ENCODE measurements at regions not wholly inside any gene's neighbourhood (a gene's known extent, or its start where the extent isn't known, plus 50 kb on each side); places are given as distances from the start of the nearest gene placed in this dataset.

DNA sequence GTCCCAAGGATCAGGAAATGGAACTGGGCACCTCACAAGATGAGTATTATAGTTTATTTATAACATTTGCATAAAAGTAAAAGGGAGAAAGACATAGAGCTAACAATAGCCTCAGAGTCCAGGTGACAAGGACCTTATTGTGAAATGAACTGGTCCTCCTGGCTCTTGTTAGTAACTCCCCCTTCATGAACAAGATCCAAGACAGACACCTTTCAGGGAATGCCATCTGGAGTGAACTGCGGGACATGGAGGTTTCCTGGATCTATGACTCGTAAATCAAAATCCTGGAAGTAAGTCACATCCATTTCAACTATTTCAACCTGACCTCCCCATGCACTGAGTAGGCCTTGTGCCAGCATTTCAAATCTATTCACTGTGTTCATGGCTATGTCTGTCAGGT is 129.5 kb upstream of the GAS1 start:
- POLR2A ChIA-PET = no interaction called here
- no peaks in the 10 kb centered on the region for H3K4me1 Mint-ChIP-seq (ENCODE audit: low read depth)

DNA sequence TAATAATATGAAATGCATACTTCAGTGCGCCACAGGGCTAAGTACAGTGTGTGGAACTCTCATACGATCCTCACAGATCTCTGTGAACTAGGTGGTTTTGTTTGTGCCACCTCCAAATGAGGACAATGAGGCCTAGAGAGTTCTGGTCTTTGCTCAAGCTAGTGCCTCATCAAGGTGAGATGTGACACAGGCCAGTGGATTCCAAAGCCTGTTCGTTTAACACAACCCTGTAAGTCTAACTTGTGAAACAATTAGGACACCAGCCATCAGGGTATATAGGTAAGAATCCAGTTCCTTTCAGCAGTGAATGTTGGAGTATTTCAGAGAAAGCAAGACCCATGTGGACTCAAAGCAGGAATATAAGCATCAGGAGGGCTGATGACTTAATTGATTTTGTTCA is 130.7 kb upstream of the GAS1 start:
- Mint-ChIP-seq H3K36me3 (ENCODE audit: low read depth) (no peaks in the 10 kb centered on the region), H3K4me3 (no peak overlapping the region), H3K4me1 (ENCODE audit: low read depth) (no peaks in the 10 kb centered on the region), H3K27ac (no peak overlapping the region), H3K27me3 (ENCODE audit: low read depth) (no peaks in the 10 kb centered on the region), H3K9me3 (ENCODE audit: insufficient read depth) (no peaks in the 10 kb centered on the region)
- ATAC-seq (no peak), DNase-seq (no peak)
- ChIA-PET POLR2A (no interaction called here), CTCF (no interaction called here)

More for the DNA sequence above, 129.5 kb upstream of the GAS1 start:
- no peaks in the 10 kb centered on the region for H3K36me3 Mint-ChIP-seq (ENCODE audit: low read depth)
- H3K27ac Mint-ChIP-seq = no peak overlapping the region
- ATAC-seq (no peak), DNase-seq (no peak)
- no peaks in the 10 kb centered on the region for H3K9me3 Mint-ChIP-seq (ENCODE audit: insufficient read depth)
- CTCF ChIA-PET = no interaction called here
- no peaks in the 10 kb centered on the region for H3K27me3 Mint-ChIP-seq (ENCODE audit: low read depth)
- H3K4me3 Mint-ChIP-seq = no peak overlapping the region

DNA sequence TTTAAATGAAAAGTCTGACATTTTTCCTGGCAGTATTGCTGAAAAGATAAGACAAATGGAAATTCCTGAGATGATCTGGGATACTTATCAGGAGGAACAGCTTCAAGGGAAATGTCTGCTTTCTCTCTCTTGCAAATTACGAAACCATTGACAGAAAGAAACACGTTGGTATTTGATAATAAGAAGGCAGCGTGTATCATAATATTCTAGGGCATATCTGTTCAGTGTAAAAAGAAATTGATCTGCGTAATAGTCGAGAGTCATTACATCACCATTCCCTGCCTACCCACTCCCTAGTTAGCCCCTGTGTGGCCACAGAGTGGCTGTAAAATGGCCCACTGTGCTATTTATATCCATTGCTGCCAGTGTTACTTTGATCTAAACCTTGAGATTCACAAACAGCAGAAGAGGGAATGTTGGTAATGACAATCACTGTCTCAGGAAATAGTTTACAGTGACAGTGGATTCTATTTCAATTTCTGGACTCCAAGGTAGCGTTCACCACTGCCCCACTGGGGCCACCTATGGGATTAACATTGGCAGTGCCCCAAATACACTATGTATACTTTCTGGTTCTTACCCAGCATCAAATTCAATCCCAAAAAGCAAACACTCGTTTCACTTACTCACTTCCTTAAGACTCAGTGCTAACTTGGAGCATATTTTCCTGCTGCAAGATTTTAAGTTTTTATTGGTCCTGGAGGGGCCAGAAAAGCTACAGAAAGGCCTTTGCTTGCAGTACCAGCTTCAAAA is 133.4 kb upstream of the GAS1 start:
- no peak for DNase-seq
- ChIA-PET POLR2A (no interaction called here), CTCF (no interaction called here)
- ATAC-seq = no peak
- Mint-ChIP-seq H3K27me3 (ENCODE audit: low read depth) (no peaks in the 10 kb centered on the region), H3K36me3 (ENCODE audit: low read depth) (no peaks in the 10 kb centered on the region), H3K9me3 (ENCODE audit: insufficient read depth) (no peaks in the 10 kb centered on the region), H3K27ac (no peak overlapping the region), H3K4me1 (ENCODE audit: low read depth) (no peaks in the 10 kb centered on the region), H3K4me3 (no peak overlapping the region)

DNA sequence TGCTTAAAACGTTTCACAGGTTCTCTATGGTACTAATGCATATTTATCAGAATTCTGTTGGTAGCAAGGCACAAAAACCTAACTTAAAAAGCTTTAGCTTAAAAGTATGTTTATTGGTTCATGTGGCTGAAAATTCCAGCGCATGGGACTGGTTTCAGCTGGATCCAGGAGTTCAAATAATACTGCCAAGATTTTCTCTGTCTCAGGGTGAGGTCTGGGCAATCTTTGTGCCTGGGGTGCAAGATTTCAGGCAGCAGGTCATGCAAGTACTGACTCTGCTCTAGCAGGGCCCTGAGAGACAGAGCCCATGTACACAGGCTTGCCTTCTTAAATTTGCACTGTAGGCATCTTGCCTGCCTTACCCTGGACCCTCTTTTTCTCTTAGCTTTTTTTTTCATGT is 134.2 kb upstream of the GAS1 start:
- Mint-ChIP-seq H3K4me1 (ENCODE audit: low read depth) (no peaks in the 10 kb centered on the region), H3K4me3 (no peak overlapping the region), H3K9me3 (ENCODE audit: insufficient read depth) (no peaks in the 10 kb centered on the region), H3K27me3 (ENCODE audit: low read depth) (no peaks in the 10 kb centered on the region), H3K27ac (no peak overlapping the region), H3K36me3 (ENCODE audit: low read depth) (no peaks in the 10 kb centered on the region)
- CTCF ChIA-PET = no interaction called here
- POLR2A ChIA-PET = no interaction called here
- ATAC-seq (no peak), DNase-seq (no peak)

DNA sequence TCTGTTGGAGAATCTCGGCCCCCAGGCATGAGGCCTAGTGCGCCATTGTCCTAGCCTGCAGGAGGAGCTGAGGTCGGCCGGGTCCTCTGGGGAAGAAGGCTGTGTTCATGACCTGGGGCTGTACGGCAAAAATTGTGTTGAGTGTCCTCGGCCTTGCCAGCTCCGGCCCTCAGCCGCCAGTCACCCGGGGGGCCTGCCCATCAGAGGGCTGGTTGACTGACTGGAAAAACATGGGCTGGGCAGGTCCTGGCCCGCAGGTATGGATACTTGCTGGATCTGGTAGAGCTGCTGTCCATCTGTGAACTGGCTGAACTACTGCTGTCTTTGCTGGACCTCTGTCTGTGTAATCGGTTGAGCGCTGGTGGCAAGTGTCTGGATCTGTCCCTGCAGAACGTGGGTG is 136.7 kb upstream of the GAS1 start:
- ChIA-PET CTCF (no interaction called here), POLR2A (no interaction called here)
- DNase-seq = no peak
- ATAC-seq = no peak
- no peaks in the 10 kb centered on the region for H3K9me3 Mint-ChIP-seq (ENCODE audit: insufficient read depth)
- H3K27me3 Mint-ChIP-seq (ENCODE audit: low read depth) = no peaks in the 10 kb centered on the region
- no peaks in the 10 kb centered on the region for H3K36me3 Mint-ChIP-seq (ENCODE audit: low read depth)
- H3K4me1 Mint-ChIP-seq (ENCODE audit: low read depth) = no peaks in the 10 kb centered on the region
- no peak overlapping the region for H3K27ac Mint-ChIP-seq
- H3K4me3 Mint-ChIP-seq = no peak overlapping the region

DNA sequence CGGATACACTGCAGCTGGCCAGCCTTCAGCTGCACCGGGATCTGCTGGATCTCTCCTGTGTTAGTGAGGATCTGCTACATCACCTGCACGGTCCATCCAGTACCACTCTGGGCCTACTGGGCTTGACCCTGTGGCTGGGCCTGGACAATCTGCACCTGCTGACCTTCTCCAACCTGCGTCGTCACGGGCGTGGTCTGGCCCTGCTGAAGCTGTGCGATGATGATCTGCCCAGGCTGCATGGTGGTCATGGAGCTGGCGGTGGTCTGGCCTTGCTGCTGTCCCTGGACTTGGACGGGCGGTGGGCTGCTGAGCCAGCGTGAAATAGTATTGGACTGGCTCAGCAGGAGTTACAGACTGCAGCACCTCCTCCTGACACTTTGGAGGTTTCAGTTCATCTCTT is 137.1 kb upstream of the GAS1 start:
- ATAC-seq = no peak
- POLR2A ChIA-PET = no interaction called here
- Mint-ChIP-seq H3K27me3 (ENCODE audit: low read depth) (no peaks in the 10 kb centered on the region), H3K4me3 (no peak overlapping the region), H3K27ac (no peak overlapping the region), H3K9me3 (ENCODE audit: insufficient read depth) (no peaks in the 10 kb centered on the region), H3K36me3 (ENCODE audit: low read depth) (no peaks in the 10 kb centered on the region), H3K4me1 (ENCODE audit: low read depth) (no peaks in the 10 kb centered on the region)
- no peak for DNase-seq
- CTCF ChIA-PET = no interaction called here

DNA sequence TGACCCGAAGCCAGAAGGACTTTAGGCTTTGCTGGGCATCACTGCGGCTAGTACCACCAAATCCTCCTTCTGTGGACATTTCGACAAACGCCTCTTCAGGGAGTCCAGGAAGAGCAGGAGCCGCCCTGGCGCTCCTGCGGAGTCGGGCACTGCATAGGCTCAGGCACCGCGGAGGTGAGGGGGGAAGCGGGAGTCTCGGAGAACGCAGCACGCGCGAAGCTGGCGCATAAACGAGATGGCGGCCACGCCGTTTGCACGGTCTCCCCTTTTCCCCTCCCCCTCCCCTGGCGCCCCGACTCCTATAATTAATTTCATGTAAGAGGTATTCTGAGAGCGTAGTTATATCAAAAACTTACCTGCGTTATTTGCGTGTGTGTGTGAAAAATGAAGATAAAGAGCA is 137.8 kb upstream of the GAS1 start:
- ATAC-seq (no peak), DNase-seq (no peak)
- Mint-ChIP-seq H3K4me1 (ENCODE audit: low read depth) (no peaks in the 10 kb centered on the region), H3K9me3 (ENCODE audit: insufficient read depth) (no peaks in the 10 kb centered on the region), H3K27ac (no peak overlapping the region), H3K4me3 (no peak overlapping the region), H3K27me3 (ENCODE audit: low read depth) (no peaks in the 10 kb centered on the region), H3K36me3 (ENCODE audit: low read depth) (no peaks in the 10 kb centered on the region)
- POLR2A ChIA-PET = no interaction called here
- CTCF ChIA-PET = no interaction called here

DNA sequence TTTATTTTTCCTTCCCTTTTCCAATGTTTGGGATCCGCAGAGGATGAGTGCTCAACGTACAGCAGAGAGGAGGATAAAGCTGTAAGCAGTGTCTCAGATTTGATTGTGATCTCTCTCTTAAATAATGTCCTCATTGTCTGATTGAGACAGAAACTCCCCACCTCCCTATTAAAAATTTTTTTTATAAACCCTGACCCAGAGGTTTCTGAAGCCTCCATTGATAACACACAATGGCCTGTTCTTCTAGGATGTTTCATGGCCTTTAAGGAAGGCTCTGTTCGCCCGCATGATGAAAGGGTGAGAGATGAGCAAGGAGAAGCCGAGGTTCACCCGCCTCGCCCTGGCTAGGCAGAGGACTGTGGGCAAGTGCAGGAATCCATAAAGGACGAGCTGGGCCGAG is 138.2 kb upstream of the GAS1 start:
- no peaks in the 10 kb centered on the region for H3K4me1 Mint-ChIP-seq (ENCODE audit: low read depth)
- H3K9me3 Mint-ChIP-seq (ENCODE audit: insufficient read depth) = no peaks in the 10 kb centered on the region
- CTCF ChIA-PET = no interaction called here
- DNase-seq = no peak
- POLR2A ChIA-PET = no interaction called here
- ATAC-seq = no peak
- no peak overlapping the region for H3K4me3 Mint-ChIP-seq
- H3K36me3 Mint-ChIP-seq (ENCODE audit: low read depth) = no peaks in the 10 kb centered on the region
- no peak overlapping the region for H3K27ac Mint-ChIP-seq
- no peaks in the 10 kb centered on the region for H3K27me3 Mint-ChIP-seq (ENCODE audit: low read depth)

DNA sequence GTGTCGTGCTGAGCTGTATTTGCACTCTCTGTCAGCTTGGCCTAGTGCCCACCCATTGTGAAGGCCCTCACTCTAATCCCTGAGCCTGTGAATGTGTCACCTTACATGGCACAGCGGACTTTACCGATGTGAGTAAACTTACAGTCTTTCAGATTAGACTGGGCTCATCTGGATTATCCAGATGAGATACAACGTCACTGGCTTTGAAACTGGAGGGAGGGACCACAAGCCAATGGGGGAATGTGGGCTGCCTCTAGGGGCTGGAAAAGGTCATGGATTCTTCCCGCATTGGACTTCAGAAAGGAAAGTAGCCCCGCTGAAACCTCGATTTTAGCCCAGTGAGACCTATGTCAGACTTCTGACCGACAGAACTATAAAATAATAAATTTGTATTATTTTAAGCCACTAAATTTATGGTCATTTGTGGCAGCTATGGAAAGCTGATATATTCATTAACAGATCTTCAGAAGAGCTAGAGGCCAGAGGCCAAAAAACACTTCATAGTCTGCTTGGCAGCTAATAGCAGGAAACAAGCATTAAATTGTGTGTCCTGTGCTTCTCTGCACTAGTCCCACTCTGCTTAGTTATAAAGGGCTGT is 139.0 kb upstream of the GAS1 start:
- H3K4me1 Mint-ChIP-seq (ENCODE audit: low read depth) = no peaks in the 10 kb centered on the region

DNA sequence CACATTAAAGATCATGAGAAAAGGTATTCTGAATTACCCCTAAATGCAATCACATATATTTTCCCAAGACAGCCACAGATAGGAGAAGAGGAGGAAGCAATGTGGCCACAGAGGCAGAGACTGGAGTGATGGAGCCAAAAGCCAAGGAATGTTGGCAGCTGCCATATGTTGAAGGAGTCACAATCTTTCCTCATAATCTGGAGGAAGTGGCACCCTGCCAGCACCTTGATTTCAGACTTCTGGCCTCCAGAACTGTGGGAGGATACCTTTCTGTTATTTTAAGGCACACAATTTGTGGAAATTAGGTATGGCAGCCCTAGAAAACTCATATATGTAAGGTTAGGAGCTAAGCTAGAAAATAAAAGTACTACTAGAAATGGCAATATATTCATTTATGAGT is 139.9 kb upstream of the GAS1 start:
- ATAC-seq (no peak), DNase-seq (no peak)
- no peaks in the 10 kb centered on the region for H3K9me3 Mint-ChIP-seq (ENCODE audit: insufficient read depth)
- H3K4me1 Mint-ChIP-seq (ENCODE audit: low read depth) = no peaks in the 10 kb centered on the region
- no peaks in the 10 kb centered on the region for H3K27me3 Mint-ChIP-seq (ENCODE audit: low read depth)
- no peak overlapping the region for H3K4me3 Mint-ChIP-seq
- CTCF ChIA-PET = no interaction called here
- H3K36me3 Mint-ChIP-seq (ENCODE audit: low read depth) = no peaks in the 10 kb centered on the region
- no peak overlapping the region for H3K27ac Mint-ChIP-seq
- POLR2A ChIA-PET = no interaction called here

More for the DNA sequence above, 139.0 kb upstream of the GAS1 start:
- Mint-ChIP-seq H3K4me3 (no peak overlapping the region), H3K27ac (no peak overlapping the region), H3K36me3 (ENCODE audit: low read depth) (no peaks in the 10 kb centered on the region), H3K27me3 (ENCODE audit: low read depth) (no peaks in the 10 kb centered on the region), H3K9me3 (ENCODE audit: insufficient read depth) (no peaks in the 10 kb centered on the region)
- POLR2A ChIA-PET = no interaction called here
- DNase-seq = no peak
- CTCF ChIA-PET = no interaction called here
- ATAC-seq = no peak

DNA sequence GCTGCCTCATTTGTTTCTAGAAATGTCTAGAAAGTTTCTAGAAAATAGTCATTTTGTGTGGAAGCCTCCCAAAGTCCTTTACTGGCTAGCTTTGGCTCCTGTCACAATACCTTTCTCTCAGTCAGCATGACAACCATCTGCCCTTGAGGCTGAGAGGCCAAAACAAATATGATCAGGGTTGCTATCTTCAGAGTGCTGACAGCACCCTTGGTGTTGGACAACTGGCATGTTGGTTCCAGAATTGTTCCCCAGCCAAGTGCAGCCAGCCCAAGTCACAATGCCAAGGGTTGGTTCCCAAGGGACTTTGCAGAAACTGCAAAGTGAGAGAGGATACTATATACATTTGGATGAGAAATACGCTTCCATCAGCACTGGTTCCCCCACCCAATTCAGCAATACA is 140.9 kb upstream of the GAS1 start:
- ChIA-PET POLR2A (no interaction called here), CTCF (no interaction called here)
- ATAC-seq (no peak), DNase-seq (no peak)
- no peaks in the 10 kb centered on the region for H3K4me1 Mint-ChIP-seq (ENCODE audit: low read depth)
- H3K9me3 Mint-ChIP-seq (ENCODE audit: insufficient read depth) = no peaks in the 10 kb centered on the region
- H3K27ac Mint-ChIP-seq = no peak overlapping the region
- H3K27me3 Mint-ChIP-seq (ENCODE audit: low read depth) = no peaks in the 10 kb centered on the region
- no peak overlapping the region for H3K4me3 Mint-ChIP-seq
- H3K36me3 Mint-ChIP-seq (ENCODE audit: low read depth) = no peaks in the 10 kb centered on the region

DNA sequence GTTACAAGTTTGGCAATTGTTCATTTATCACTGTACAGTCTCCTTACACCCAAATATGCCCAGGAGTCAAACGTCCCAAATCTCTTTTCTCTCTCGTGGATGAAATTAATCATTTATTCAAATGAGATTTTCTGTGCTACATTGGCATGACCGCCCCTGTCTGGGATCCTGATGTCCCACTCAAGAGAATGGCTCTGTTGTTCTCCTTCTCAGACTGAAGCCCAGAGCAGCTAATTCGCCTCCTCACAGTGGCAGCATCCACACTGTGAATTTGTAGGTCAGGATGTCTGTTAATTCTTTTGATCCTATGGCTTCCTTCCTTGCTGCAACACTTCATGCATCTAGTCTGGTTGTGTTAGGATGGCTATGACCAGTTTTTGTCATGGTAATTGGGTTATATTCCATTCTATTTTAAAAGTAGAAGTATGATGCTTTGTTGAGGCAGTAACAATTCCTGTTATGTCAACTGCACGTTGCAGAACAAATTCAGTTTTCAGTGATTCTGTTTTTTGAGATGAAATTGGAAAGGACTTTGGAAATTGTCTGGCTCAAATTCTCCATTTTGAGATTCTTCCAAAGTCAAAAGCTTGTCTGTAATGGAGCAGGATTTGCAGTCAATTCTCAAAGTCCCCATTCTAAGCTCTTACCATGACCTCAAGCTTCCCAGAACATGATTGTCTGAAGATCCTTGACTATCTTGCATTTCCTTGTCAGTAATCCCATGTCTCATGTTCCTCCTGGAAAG is 141.5 kb upstream of the GAS1 start:
- Mint-ChIP-seq H3K27me3 (ENCODE audit: low read depth) (no peaks in the 10 kb centered on the region), H3K36me3 (ENCODE audit: low read depth) (no peaks in the 10 kb centered on the region), H3K4me1 (ENCODE audit: low read depth) (no peaks in the 10 kb centered on the region), H3K27ac (no peak overlapping the region), H3K9me3 (ENCODE audit: insufficient read depth) (no peaks in the 10 kb centered on the region), H3K4me3 (no peak overlapping the region)
- ChIA-PET POLR2A (no interaction called here), CTCF (no interaction called here)
- ATAC-seq (no peak), DNase-seq (no peak)

DNA sequence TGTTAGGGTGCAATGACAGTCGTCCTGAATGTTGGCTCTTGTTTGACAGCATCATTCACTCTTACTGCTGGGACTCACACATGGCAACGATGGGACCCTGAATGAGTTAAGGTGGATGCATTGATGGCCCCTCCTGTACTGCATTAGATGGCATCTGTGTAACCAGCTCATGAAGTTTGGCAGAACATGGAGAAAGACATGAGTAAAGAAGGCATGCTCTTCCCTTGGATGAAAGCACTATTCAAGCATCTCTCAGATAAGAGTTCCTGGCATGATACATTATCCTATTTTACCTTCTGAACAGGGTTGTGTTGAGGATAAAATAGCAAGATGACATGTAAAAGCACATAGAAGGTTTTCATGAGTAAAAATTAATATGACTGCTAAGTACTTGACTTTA is 142.2 kb upstream of the GAS1 start:
- POLR2A ChIA-PET = no interaction called here
- CTCF ChIA-PET = no interaction called here
- Mint-ChIP-seq H3K4me1 (ENCODE audit: low read depth) (no peaks in the 10 kb centered on the region), H3K36me3 (ENCODE audit: low read depth) (no peaks in the 10 kb centered on the region), H3K27me3 (ENCODE audit: low read depth) (no peaks in the 10 kb centered on the region), H3K9me3 (ENCODE audit: insufficient read depth) (no peaks in the 10 kb centered on the region), H3K27ac (no peak overlapping the region), H3K4me3 (no peak overlapping the region)
- ATAC-seq = no peak
- DNase-seq = no peak

All from activated CD8-positive, alpha-beta T cell treated with anti-CD3 and anti-CD28 coated beads, Interleukin-2, amount 10 ng/mL, durations not matched to agents 7 days and 5 days (primary cell).